ENCODE measurements at regions not wholly inside any gene's neighbourhood (a gene's known extent, or its start where the extent isn't known, plus 50 kb on each side); places are given as distances from the start of the nearest gene placed in this dataset.

GRCh38 chr10:28954211-28954610, 276.9 kb downstream of the BAMBI start:
- Mint-ChIP-seq H3K4me3 (ENCODE audit: low read depth) (no peak overlapping the region), H3K27ac (peak overlapping the region; percentile 72), H3K9me3 (ENCODE audit: low read depth) (peaks cover 16% of the 10 kb centered on the region), H3K4me1 (ENCODE audit: low read depth) (peaks cover 12% of the 10 kb centered on the region), H3K27me3 (no peaks in the 10 kb centered on the region), H3K36me3 (ENCODE audit: insufficient read depth) (peaks cover 4% of the 10 kb centered on the region)
- no peak for DNase-seq (ENCODE audit: low spot score, unreplicated experiment)
- TF ChIP-seq, protein P1, sequence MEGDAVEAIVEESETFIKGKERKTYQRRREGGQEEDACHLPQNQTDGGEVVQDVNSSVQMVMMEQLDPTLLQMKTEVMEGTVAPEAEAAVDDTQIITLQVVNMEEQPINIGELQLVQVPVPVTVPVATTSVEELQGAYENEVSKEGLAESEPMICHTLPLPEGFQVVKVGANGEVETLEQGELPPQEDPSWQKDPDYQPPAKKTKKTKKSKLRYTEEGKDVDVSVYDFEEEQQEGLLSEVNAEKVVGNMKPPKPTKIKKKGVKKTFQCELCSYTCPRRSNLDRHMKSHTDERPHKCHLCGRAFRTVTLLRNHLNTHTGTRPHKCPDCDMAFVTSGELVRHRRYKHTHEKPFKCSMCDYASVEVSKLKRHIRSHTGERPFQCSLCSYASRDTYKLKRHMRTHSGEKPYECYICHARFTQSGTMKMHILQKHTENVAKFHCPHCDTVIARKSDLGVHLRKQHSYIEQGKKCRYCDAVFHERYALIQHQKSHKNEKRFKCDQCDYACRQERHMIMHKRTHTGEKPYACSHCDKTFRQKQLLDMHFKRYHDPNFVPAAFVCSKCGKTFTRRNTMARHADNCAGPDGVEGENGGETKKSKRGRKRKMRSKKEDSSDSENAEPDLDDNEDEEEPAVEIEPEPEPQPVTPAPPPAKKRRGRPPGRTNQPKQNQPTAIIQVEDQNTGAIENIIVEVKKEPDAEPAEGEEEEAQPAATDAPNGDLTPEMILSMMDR (IDR thresholded peaks at IDR 0.05; ENCODE audit: unreplicated experiment), result no peak

GRCh38 chr10:28958468-28958867, 281.1 kb downstream of the BAMBI start:
- TF ChIP-seq, protein P1 (IDR thresholded peaks at IDR 0.05; ENCODE audit: unreplicated experiment), result no peak
- Mint-ChIP-seq H3K36me3 (ENCODE audit: insufficient read depth) (peaks cover 4% of the 10 kb centered on the region), H3K27me3 (no peaks in the 10 kb centered on the region), H3K4me3 (ENCODE audit: low read depth) (no peak overlapping the region), H3K27ac (no peak overlapping the region), H3K4me1 (ENCODE audit: low read depth) (peaks cover 3% of the 10 kb centered on the region), H3K9me3 (ENCODE audit: low read depth) (peaks cover 16% of the 10 kb centered on the region)
- no peak for DNase-seq (ENCODE audit: low spot score, unreplicated experiment)

DNA sequence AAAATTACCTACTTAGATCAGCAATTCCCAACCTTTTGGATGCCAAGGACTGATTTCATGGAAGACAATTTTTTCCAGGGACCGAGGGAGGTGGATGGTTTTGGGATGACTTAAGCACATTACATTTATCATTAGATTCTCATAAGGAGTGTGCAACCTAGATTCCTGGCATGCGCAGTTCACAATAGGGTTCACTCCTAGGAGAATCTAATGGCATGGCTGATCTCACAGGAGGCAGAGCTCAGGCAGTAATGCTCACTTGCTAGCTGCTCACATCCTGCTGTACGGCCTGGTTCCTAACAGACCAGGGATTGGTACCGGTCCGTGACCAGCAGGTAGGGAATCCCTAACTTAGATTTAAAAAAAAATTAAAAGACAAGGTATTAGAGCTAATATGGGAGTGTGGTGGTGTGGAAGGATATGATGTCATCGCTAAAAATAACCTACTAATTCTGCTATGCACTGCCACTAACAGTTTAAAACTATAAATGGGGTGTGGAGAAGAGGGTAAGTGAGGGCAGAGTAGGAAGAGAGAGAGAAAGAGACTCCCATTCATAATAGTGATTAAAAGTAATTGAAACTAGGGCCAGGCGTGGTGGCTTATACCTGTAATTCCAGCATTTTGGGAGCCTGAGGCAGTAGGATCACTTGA, 282.7 kb downstream of the BAMBI start:
- TF ChIP-seq, protein P1 (IDR thresholded peaks at IDR 0.05; ENCODE audit: unreplicated experiment), result no peak
- DNase-seq (ENCODE audit: low spot score, unreplicated experiment), result no peak
- no peaks in the 10 kb centered on the region for H3K27me3 Mint-ChIP-seq
- peaks cover 12% of the 10 kb centered on the region for H3K9me3 Mint-ChIP-seq (ENCODE audit: low read depth)
- peak overlapping the region; percentile 3 for H3K27ac Mint-ChIP-seq
- H3K4me1 Mint-ChIP-seq (ENCODE audit: low read depth), result peaks cover 4% of the 10 kb centered on the region
- H3K4me3 Mint-ChIP-seq (ENCODE audit: low read depth), result no peak overlapping the region
- H3K36me3 Mint-ChIP-seq (ENCODE audit: insufficient read depth), result peaks cover 3% of the 10 kb centered on the region

GRCh38 chr10:28962768-28963167, 285.4 kb downstream of the BAMBI start:
- no peak for DNase-seq (ENCODE audit: low spot score, unreplicated experiment)
- Mint-ChIP-seq H3K36me3 (ENCODE audit: insufficient read depth) (peaks cover under 1% of the 10 kb centered on the region), H3K27me3 (no peaks in the 10 kb centered on the region), H3K4me3 (ENCODE audit: low read depth) (no peak overlapping the region), H3K27ac (no peak overlapping the region), H3K9me3 (ENCODE audit: low read depth) (peaks cover 6% of the 10 kb centered on the region), H3K4me1 (ENCODE audit: low read depth) (peaks cover 14% of the 10 kb centered on the region)
- TF ChIP-seq, protein P1 (IDR thresholded peaks at IDR 0.05; ENCODE audit: unreplicated experiment), result no peak

- peaks cover 14% of the 10 kb centered on the region for H3K4me1 Mint-ChIP-seq (ENCODE audit: low read depth)
- DNase-seq (ENCODE audit: low spot score, unreplicated experiment), result no peak
- no peaks in the 10 kb centered on the region for H3K27me3 Mint-ChIP-seq
- TF ChIP-seq, protein P1 (IDR thresholded peaks at IDR 0.05; ENCODE audit: unreplicated experiment), result no peak
- no peak overlapping the region for H3K27ac Mint-ChIP-seq
- no peak overlapping the region for H3K4me3 Mint-ChIP-seq (ENCODE audit: low read depth)
- H3K9me3 Mint-ChIP-seq (ENCODE audit: low read depth), result peaks cover 1% of the 10 kb centered on the region
- no peaks in the 10 kb centered on the region for H3K36me3 Mint-ChIP-seq (ENCODE audit: insufficient read depth)
Observed at GRCh38 chr10:28963539-28964221, 286.4 kb downstream of the BAMBI start.

Measured in progenitor cell of endocrine pancreas (in vitro differentiated cells).